K562 (cell line): ENCODE measurements at regions not wholly inside any gene's neighbourhood (a gene's known extent, or its start where the extent isn't known, plus 50 kb on each side); places are given as distances from the start of the nearest gene placed in this dataset.

ENCODE experiments used
- BACH1 ChIP-seq: fragments of 200-800 bp; sonication (Bioruptor generic); IDR thresholded peaks from 2 replicates; pipeline ENCODE4 v1.6.1; 2016; ENCODE audit warnings: missing genetic modification characterization, missing compliant biosample characterization
- CTBP1 ChIP-seq: fragments of 450-650 bp; IDR thresholded peaks from 2 replicates; pipeline ENCODE4 v1.6.1; 2016; ENCODE audit warnings: borderline replicate concordance
- FOXP1 ChIP-seq: sonication (generic); formaldehyde crosslinking; IDR thresholded peaks from 2 replicates; pipeline ENCODE4 v1.8.0; 2022; ENCODE audit warnings: mild to moderate bottlenecking, missing genetic modification reagents
- MAFK ChIP-seq: IDR thresholded peaks from 2 replicates; pipeline ENCODE4 v1.6.1; 2011; ENCODE audit warnings: low read length, improper control_type of control experiment
- NCOR1 ChIP-seq: fragments of 450-650 bp; IDR thresholded peaks from 2 replicates; pipeline ENCODE4 v1.6.1; 2016; ENCODE audit warnings: mild to moderate bottlenecking, moderate library complexity
- PURB ChIP-seq: sonication (generic); formaldehyde crosslinking; IDR thresholded peaks from 2 replicates; pipeline ENCODE4 v1.9.0; 2021; ENCODE audit warnings: low read depth, mild to moderate bottlenecking, missing genetic modification reagents
- TEAD2 ChIP-seq: fragments of 450-650 bp; IDR thresholded peaks from 2 replicates; pipeline ENCODE4 v1.6.1; 2016; ENCODE audit warnings: missing genetic modification characterization, control low read depth, missing compliant biosample characterization
- ZBTB49 ChIP-seq: sonication (generic); formaldehyde crosslinking; IDR thresholded peaks from 2 replicates; pipeline ENCODE4 v1.8.0; 2022; ENCODE audit warnings: missing genetic modification reagents, mild to moderate bottlenecking, borderline replicate concordance
- ZC3H4 ChIP-seq: sonication (generic); formaldehyde crosslinking; IDR thresholded peaks from 2 replicates; pipeline ENCODE4 v1.9.0; 2021; ENCODE audit warnings: missing genetic modification reagents, borderline replicate concordance
- ZNF146 ChIP-seq: IDR thresholded peaks from one replicate; pipeline ENCODE4 v1.6.1; 2018; ENCODE audit warnings: missing compliant biosample characterization; ENCODE audit not compliant: unreplicated experiment
- ZNF23 ChIP-seq: fragments of 250-450 bp; sonication (Bioruptor Pico); IDR thresholded peaks from 2 replicates; pipeline ENCODE4 v1.4.0; 2020; ENCODE audit warnings: mild to moderate bottlenecking
- ZNF280A ChIP-seq: fragments of 450-650 bp; IDR thresholded peaks from 2 replicates; pipeline ENCODE4 v1.6.1; 2018; ENCODE audit warnings: mild to moderate bottlenecking, low read depth; ENCODE audit not compliant: partially characterized antibody
- ZNF316 ChIP-seq: fragments of 450-650 bp; IDR thresholded peaks from 2 replicates; pipeline ENCODE4 v1.6.1; 2016

- TF ChIP-seq ZBTB49, result no peak
- TF ChIP-seq FOXP1, result no peak
- TF ChIP-seq ZC3H4 (CRISPR knock-in tag), result no peak
- TF ChIP-seq ZNF23 (CRISPR knock-in tag), result no peak
- TF ChIP-seq ZNF280A, result no peak
- peak; percentile 71 for TF ChIP-seq MAFK
- TF ChIP-seq CTBP1, result peak; percentile 50; the same call in 1 of the 2 replicates
- no peak for TF ChIP-seq ZNF146 (CRISPR knock-in tag)
- TF ChIP-seq TEAD2 (tag), result no peak
- TF ChIP-seq ZNF316, result peak; percentile 87
- TF ChIP-seq BACH1, result peak; percentile 60; the same call in 1 of the 2 replicates
- TF ChIP-seq PURB (CRISPR knock-in tag), result no peak
- no peak for TF ChIP-seq NCOR1
These were observed 315.6 kb downstream of the DLEU7 start (continued) for GRCh38 chr13:50527612-50528509.
